Hematopoietic multipotent progenitor cell treated with erythropoietin and hydrocortisone succinate and interleukin-3 and kit ligand, for 15 days (in vitro differentiated cells): ENCODE measurements at regions not wholly inside any gene's neighbourhood (a gene's known extent, or its start where the extent isn't known, plus 50 kb on each side); places are given as distances from the start of the nearest gene placed in this dataset.
"Not testable (repeated sequence)": the region's sequence is repeated elsewhere in the genome, so short reads cannot be mapped to it uniquely, and the experiment has no call there.

Source experiments
- DNase-seq: peaks from one replicate; pipeline ENCODE4 v3.0.0-alpha.2; 2015; ENCODE audit warnings: low spot score

DNA sequence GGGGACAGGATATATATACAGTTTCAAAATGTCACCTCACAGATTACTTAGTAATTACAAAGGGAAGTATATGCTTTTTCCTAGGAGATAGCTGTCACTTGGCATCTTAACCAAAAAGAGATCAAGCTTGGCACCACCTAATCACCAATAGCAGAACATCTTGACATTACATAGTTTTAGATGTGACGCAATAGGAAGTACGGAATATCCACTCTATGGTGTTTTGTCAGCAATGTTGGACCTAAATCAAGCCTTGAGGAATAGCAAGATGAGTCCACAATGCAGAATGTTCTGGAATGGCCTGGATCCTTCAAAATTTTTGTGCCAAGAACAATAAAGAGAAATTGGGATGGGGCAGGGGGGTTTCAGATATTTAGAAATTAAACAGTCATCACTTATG lies 1488.2 kb downstream of the FSTL5 start:
- no peak for DNase-seq

DNA sequence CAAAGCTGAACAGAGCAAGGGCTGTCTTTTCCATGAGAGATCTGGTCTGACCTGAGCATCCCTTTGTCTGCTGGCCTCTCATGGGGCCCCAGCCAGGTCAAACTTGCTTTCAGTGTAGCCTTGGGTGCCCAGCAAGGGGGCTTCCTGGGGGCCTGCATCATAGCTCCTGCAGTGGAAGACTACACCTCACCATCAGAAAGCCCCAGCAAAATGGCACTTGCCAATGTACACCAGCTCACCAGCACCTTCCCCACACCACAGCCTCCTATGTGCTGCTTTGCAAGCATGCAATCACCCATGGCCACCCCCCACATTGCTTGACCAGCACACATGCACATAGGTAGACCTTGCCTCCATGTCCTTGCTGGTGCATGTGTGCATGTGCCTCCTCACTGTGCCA lies 1478.1 kb downstream of the FSTL5 start:
- no peak for DNase-seq

DNA sequence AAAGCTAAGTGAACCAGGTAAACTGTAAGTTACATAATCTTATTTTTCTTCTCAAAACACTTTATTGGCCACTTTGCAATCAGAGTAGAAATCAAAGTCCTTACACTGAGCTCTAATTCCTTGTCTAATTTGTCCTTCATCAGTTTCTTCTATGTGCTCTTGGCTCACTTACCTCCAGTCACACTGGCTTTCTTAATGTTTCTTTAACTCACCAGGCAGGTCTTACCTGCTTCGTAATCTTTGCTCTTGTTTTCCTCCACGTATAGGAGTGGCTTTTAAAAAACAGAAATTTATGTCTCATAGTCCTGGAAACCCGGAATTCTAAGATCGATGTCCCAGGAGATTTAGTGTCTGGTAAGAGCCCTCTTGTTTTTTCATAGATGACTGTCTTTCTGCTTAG lies 1462.1 kb downstream of the FSTL5 start:
- no peak for DNase-seq

DNA sequence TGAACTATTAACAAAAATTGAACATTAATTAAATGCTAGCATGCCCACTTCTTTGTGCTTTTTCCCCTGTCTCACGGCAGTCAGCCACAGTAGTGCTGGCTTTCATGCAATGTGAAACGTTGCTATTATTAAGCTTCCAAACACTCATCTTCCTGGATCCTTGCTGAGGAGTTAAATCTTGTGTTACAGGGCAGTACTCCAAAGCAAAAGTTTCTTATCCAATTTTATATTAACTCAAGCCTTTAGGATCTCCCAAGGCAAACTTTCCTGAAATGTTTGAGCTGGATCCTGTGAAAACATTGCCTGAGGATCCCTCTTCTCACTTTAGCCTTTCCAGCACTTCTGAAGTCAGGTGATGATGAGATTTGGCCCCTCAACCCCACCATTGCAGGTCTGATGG lies 1454.8 kb downstream of the FSTL5 start:
- no peak for DNase-seq

DNA sequence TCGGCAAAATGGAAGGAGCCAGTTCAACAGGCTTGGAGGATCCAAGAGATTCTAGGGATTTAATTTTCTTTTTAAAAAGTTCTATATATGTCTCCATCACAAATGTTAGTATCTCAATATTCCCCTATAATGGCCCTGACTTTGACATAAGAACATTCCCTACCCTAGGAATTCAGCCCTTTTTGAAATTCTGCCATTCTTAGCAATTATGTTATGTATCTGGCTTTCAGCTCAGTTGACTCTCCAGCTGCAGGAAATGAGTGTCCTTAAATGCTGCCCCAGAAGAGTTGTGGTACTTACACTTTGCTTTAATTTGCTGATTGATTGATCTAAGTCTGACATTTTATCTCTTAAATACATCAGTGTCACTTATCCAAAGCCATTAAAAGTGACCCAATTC lies 1454.3 kb downstream of the FSTL5 start:
- DNase-seq: no peak

DNA sequence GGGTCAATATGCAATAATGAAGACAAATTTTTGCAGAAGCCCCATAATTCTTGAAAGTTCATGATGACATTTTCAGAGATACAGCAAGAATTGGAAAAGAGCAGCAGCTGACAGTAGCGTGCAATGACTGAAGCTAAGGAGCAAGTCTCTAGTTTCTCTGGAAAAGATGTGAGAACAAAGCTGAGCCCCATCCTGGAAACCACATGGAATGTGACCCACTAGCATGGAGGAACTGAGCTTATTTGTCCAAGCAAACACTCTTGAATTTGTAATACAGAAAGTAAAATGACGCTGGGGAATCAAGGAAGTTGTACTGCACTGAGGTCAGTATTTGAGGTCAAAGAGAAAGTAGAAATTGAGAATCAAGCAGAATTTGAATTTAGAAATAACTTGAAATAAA lies 1447.2 kb downstream of the FSTL5 start:
- no peak for DNase-seq

DNA sequence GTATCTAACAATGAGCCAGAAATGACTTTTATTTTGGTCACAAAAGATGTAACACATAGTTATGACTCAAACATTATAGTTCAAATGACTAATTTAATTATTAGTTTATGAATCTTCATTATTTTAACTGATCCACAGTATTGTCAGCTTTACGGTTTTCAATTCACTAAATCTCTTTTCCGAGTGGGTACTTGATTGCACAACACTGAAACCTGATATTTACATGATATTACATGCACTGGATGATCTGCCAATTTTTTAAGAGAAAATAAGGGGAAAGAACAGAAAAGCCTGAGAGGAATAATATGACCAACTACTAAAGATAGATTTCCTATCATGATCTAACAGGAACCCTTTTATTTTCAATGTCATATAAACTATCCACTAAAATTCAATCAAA lies 1446.0 kb downstream of the FSTL5 start:
- no peak for DNase-seq

DNA sequence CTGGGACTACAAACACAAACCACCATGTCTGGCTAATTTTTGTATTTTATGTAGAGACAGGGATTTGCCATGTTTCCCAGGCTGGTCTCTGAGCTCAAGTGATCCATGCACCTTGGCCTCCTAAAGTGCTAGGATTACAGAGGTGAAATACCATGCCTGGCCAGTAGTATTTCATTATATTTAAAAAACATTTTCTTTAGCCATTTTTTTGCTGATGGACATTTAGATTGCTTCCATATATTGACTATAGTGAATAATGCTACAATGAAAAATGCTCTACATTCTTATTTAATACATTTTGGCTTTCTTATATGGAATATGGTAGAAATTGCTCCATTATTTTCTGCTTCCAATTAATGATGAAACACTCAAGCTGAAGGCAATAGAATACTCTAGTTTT lies 1439.7 kb downstream of the FSTL5 start:
- no peak for DNase-seq

DNA sequence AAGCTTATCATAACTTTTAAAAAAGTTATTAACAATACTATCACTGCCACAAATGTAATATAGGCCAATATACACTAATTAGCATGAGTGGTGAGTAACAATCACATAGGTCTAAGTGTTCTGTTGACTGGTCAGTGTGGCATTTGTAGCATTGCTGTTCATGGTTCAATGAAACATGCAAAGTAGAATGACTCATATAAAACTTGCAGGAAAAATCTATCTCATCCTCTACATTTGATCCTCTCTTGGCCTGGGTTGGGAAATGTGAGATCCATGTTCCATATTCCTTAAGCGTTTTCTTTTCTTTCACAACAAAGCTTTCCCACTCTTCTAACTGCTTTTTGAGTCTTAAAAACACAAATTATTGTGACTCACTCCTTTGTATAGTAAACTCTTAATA lies 1418.7 kb downstream of the FSTL5 start:
- DNase-seq: no peak

DNA sequence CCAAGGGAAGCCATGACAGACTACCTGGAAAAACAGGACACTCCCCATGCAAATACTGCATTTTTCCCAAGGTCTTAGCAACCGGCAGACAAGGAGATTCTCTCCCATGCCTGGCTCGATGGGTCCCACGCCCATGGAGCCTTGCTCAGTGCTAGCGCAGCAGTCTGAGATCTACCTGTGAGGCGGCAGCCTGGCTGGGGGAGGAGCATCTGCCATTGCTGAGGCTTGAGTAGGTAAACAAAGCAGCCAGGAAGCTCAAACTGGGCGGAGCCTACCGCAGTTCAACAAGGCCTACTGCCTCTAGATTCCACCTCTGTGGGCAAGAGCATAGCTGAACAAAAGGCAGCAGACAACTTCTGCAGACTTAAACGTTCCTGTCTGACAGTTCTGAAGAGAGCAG lies 1417.2 kb downstream of the FSTL5 start:
- DNase-seq: not testable (repeated sequence)

DNA sequence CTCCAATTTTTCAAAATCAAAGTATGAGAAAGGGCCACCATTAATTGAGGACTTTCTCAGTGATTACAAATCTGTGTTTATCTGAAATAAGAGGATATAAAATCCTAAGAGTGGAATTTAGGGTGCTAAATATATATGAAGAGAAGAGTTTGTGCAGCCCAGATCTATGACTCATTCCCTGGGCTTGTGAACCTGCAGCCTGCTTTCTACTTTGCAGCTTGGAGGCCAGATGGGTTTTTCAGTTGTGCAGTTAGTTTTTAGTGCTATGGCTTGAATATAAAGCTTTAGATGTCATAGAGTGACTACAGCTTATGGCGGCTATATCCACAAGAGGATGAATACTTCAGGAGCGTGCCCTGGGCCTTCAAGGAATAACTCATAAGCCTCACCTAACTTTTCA lies 1391.1 kb downstream of the FSTL5 start:
- no peak for DNase-seq

DNA sequence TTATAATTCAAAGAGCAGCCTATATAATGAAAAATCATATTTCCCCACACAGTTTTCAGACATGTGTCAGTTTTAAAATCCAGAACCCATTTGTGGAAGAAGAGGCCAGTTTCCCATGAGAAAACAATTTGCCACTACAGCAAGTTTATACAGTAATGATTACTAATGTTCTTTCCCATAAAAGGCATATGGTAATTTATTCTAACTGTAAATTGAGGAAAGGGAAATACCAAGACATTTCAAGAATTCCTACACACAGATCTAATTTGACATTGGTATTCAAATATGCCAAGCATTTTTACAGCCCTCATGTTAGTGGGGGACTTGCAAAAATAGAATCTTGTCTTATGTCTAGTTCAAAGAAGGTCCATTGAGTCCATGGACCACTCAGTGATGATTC lies 1368.6 kb downstream of the FSTL5 start:
- DNase-seq: no peak

DNA sequence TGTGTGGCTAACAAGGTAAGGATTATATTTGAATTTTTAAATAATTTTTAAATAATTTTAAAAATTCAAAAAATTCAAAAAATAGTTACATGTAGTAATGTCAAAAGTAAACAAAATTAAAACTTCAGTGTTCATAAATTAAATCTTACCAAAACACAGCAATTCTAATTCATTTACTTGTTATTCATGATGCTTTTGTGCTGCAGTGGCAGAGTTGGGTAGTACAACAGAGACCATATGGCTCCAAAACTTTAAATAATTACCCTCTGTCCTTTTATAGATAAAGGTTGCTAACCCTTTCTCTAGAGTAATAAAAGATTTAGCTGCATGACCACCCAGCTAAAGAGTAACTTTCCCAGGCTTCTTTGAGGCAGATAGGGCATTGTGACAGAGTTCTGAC lies 1355.6 kb downstream of the FSTL5 start:
- no peak for DNase-seq

DNA sequence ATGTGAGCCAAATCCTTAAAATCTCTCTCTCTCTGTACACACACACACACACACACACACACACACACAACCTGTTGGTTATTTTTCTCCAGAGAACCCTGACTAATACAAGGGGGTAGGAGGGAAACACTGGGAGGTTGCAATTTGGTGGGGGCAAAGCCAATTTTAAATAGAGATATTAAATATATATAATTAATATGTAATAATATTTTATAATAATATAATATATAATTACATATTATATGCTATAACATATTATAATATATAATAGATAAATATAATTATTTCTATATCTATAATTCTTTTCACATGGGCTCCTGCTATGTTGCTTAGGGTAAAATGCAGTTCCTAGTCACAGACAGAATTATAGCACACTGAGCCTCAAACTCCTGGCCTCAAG lies 1354.2 kb downstream of the FSTL5 start:
- no peak for DNase-seq

DNA sequence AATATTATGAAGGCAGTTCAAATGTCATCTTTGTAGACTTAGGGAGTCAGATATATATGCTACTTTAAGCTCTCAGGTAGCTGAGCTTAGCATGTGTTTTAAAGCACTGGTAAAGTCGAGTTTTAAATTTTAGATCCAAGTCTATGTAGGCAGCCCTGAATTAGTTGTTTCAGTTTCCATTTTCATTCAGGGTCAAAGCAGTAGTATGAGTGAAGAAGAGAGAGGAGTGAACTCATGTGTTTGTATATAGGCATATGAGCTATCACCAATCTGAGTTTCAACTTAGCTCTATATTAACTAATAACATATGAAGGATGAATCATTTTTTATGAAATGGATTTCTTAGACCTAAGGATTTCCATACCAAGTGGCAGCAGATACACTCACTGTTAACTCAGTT lies 1353.4 kb downstream of the FSTL5 start:
- no peak for DNase-seq

DNA sequence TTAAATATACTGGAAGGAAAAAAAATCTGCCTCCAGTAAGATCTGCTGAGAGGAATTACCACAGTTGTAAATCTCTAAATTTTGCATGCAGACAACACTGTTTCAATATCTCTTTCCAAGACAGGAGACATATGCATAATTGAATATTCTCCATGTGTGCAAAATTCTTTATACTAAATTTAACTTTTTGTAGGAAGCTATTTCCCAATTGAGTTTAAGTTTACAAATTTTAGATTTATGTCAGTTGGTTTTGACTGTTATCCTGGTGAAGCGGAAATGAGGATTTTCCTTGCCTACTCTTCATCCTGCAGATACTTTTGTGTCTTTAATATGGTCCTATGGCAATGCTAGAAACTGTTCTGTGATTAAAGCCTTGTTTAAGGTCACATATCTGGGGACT lies 1352.9 kb downstream of the FSTL5 start:
- no peak for DNase-seq

DNA sequence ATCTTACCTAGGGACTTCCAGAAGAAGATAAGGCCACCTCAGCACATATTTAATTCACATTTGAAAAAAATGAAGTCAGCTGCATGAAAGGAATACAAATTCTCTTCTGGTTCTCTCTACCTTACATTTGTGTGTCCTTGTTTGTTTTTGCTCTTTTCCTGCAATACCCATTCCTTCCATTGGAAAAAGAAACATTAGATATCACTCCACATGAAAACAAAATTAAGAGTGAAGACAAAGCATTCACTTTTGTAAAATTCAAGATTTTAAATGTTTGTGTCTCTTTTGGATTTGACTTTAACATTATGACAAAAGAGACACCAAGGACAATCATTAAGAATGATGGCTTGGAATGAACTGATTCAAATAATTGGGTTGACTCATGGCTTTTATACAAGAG lies 1351.8 kb downstream of the FSTL5 start:
- DNase-seq: no peak

DNA sequence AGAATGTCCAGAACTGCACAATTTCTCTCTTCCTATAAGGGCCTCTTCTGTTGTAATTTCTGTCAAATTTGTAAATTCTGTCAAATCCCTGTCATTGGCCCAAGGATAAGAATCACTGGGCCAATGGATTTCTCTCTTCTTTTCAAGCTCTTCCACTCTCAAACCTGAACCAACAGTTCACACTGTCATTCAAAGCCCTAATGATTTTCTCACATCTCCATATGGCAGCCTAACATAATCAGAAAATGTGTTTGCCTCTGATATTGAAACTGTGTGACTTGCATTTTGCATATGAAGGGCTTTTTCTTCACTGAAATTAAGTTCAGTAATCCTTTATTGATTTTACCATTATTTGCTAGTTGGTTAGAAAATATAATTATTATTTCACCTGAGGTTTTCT lies 1349.1 kb downstream of the FSTL5 start:
- DNase-seq: no peak

DNA sequence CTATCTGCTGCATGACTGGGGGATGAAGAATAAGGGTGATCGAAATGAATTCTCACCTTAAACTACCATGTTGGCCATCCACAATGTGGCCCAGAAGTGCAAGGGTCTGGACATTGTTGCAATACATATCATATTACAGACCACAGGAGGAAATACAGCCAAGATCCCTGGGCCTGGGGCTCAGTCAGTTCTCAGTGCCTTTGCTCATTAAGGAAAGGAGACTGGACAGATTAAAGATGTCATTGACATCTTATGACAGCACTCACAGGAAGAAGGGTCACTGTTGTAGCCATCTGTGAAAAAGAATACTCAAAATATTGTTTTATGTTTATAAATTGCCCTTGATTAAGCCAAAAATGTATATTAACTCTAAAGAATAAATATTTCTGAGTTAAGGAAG lies 1345.2 kb downstream of the FSTL5 start:
- no peak for DNase-seq

DNA sequence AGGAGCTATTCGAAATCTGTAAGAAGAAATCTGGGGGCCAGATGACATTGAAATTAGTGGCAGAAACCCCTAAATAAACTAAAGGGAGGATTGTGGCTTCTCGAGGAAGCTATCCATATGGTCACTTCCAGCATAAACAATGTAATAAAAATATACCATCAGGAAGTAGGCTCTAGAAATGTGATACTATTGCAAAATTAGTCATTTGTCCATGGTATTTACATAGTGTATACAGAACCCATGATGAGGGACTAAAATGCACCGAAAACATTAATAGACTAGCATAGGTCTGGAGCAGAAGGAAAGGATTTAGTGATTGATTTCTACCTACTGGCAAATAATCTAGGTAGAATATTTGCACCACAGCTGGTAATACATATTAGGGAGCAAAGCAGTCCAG lies 1344.0 kb downstream of the FSTL5 start:
- no peak for DNase-seq

DNA sequence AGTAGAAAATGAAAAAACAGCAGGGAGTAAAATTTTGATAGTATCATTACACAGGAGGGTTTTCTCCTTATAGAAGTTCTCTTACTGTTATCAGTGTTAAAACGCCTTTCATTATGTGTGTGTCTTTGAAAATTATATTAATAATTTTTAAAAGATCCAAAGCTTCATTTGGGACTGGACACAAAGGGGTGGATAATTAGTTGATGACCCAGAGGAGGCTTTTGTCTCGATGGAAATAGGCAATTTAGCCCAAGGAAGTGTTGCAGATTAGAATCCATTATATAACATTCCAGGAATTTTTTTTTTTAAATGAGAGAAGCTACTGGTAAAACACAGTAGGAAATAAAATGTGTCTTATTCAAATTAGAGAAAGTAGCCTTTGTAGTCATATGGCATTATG lies 1339.3 kb downstream of the FSTL5 start:
- DNase-seq: no peak

DNA sequence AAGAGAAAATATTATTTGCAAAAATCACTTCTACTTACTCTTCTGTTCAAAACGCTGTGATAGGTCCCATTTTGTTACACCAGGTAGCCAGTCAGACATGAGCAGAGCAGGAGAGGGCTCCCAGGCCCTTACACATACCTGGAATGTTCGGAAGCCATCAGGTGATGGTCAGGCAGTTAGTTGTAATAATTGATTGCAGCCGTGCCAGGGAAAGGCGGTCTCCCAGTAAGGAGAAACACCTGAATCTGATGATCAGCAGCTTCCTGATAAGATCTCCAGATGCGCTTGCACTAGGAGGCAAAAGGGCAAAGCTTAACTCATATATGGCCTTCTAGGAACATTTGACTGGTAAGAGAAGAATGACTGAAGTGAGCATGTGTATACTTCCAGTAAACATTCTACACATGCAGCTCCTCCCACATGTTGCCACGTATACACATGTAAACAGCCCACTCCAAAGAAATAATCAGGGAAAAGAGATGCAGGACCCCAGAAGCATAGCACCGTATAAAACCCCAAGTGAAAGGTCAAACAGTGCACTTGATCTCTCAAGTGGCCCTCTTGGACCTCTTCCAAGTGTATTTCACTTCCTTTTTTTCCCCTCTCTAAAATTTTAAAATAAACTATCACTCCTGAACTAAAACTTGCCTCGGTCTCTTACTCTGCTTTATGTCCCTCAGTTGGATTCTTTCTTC lies 1338.0 kb downstream of the FSTL5 start:
- DNase-seq: no peak

DNA sequence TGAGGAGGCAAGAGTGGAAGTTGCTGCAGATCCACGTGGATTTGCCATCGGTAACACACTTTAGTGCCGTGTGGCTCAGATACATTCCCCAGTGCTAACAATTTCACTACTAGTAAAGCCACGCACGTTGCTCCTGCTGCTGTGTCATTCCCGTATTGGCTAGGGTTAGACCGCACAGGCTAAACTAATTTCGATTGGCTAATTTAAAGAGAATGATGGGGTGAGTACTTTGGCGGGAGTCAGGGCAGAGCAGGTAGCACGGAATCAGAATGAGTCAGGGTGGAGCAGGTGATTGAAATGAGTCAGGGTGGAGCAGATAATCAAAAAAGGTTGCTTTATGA lies 1337.5 kb downstream of the FSTL5 start:
- no peak for DNase-seq

DNA sequence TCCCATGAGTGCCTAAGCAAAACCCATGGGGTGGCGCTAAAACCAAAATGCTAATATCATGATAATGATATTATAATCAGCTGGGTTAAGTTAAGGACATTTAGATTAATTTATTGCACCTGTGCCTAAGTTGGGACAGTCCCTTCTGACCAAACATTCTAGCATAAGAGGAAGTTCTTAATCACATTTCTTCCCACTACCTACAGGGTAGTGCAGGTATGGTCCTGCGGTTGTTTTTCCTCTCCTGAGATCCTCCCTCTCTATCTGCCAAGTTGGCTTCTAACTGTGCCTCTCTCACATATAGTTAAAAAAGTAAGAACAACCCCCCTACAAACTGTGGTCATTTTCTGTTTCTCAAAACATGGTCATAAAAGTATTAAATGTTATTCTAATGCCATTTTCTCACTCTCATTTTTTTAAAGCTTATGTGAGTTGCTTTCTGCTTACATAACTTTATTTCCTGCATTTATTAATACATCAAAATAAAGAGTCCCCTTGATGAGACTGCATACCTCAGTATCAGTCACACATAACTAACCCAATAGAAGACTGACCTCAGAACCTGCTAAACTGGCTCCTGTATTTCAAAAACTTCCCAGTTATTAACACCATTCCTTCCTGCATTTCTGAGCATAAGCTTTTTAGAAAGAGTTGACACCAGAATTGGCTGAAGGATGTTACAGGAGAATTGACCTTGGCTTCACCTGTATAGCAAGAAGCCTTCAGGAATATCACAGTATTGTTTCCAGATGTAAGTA lies 1332.5 kb downstream of the FSTL5 start:
- DNase-seq: no peak
